OCI-LY7 (cell line): ENCODE measurements at regions not wholly inside any gene's neighbourhood (a gene's known extent, or its start where the extent isn't known, plus 50 kb on each side); places are given as distances from the start of the nearest gene placed in this dataset.

Experiments
- CTCF ChIP-seq: fragments of 200-600 bp; sonication (generic); conservative IDR thresholded peaks from 2 replicates; pipeline ENCODE4 v1.5.1; 2014; ENCODE audit warnings: mild to moderate bottlenecking, antibody characterized with exemption, low read length, moderate library complexity, mixed read lengths
- EZH2phosphoT487 ChIP-seq: fragments of 200-600 bp; sonication (generic); IDR thresholded peaks from 2 replicates; pipeline ENCODE4 v1.6.1; 2018; ENCODE audit warnings: low read depth, borderline replicate concordance, mild to moderate bottlenecking, mixed run types, antibody characterized with exemption, low read length, moderate library complexity, mixed read lengths

GRCh38 chrX:81857192-81857591 is 655.3 kb downstream of the SH3BGRL start:
- TF ChIP-seq EZH2phosphoT487, result no peak
- TF ChIP-seq CTCF, result no peak
